DND-41 (cell line): ENCODE measurements at regions not wholly inside any gene's neighbourhood (a gene's known extent, or its start where the extent isn't known, plus 50 kb on each side); places are given as distances from the start of the nearest gene placed in this dataset.

Experiments
- ATAC-seq: fragments of 200-7000 bp; cut with Tn5 transposase; 3 replicates; pipeline ENCODE4 v1.9.1; 2021; ENCODE audit warnings: low read depth; ENCODE audit not compliant: insufficient read depth
- DNase-seq: peaks from one replicate; pipeline ENCODE4 v3.0.0-alpha.2; 2020
- H2AFZ ChIP-seq: 2 replicates; pipeline ENCODE4 v1.6.0; 2012; ENCODE audit warnings: low read depth, low read length
- H3K27ac ChIP-seq: 2 replicates; pipeline ENCODE4 v1.5.1; 2012; ENCODE audit warnings: low read length, inconsistent platforms
- H3K27me3 ChIP-seq: fragments of 200-600 bp; sonication (generic); 2 replicates; pipeline ENCODE4 v1.6.0; 2012; ENCODE audit warnings: low read length, mild to moderate bottlenecking, inconsistent platforms; ENCODE audit not compliant: insufficient read depth, poor library complexity
- H3K36me3 ChIP-seq: 2 replicates; pipeline ENCODE4 v1.5.1; 2012; ENCODE audit warnings: low read length, inconsistent platforms; ENCODE audit not compliant: insufficient read depth
- H3K4me1 ChIP-seq: 2 replicates; pipeline ENCODE4 v1.5.1; 2012; ENCODE audit warnings: mild to moderate bottlenecking, low read length; ENCODE audit not compliant: insufficient read depth
- H3K4me2 ChIP-seq: 2 replicates; pipeline ENCODE4 v1.6.0; 2012; ENCODE audit warnings: mild to moderate bottlenecking, moderate library complexity, low read length, inconsistent platforms; ENCODE audit not compliant: insufficient read depth
- H3K4me3 ChIP-seq, 2 experiments: fragments of 200-600 bp in 1 of 2; shearing (Covaris generic) in 1 of 2; 2 replicates each; pipeline ENCODE4 v1.5.1; 2012 to 2016; ENCODE audit warnings: inconsistent platforms in 2 of 2, low read length in 2 of 2, mild to moderate bottlenecking in 2 of 2, low read depth in 1 of 2, moderate library complexity in 1 of 2
- H3K79me2 ChIP-seq: 2 replicates; pipeline ENCODE4 v1.6.0; 2012; ENCODE audit warnings: low read length, inconsistent platforms; ENCODE audit not compliant: insufficient read depth
- H3K9ac ChIP-seq: 2 replicates; pipeline ENCODE4 v1.6.0; 2012; ENCODE audit warnings: low read depth, mild to moderate bottlenecking, inconsistent platforms, low read length, moderate library complexity
- H3K9me3 ChIP-seq: 2 replicates; pipeline ENCODE4 v1.5.1; 2012; ENCODE audit warnings: low read length, moderate library complexity, mild to moderate bottlenecking, inconsistent platforms; ENCODE audit not compliant: insufficient read depth, severe bottlenecking
- H4K20me1 ChIP-seq: 2 replicates; pipeline ENCODE4 v1.6.0; 2012; ENCODE audit warnings: low read length; ENCODE audit not compliant: insufficient read depth
- CTCF ChIP-seq: IDR thresholded peaks from 2 replicates; pipeline ENCODE4 v1.5.1; 2012; ENCODE audit warnings: borderline replicate concordance, low read length, moderate library complexity, mild to moderate bottlenecking; ENCODE audit not compliant: poor library complexity, severe bottlenecking; ENCODE audit errors: extremely low read depth
- EZH2 ChIP-seq: IDR thresholded peaks from 3 replicates; pipeline ENCODE4 v1.6.1; 2012; ENCODE audit warnings: borderline replicate concordance, low read depth, mild to moderate bottlenecking, moderate library complexity, low read length, inconsistent platforms; ENCODE audit not compliant: severe bottlenecking

DNA sequence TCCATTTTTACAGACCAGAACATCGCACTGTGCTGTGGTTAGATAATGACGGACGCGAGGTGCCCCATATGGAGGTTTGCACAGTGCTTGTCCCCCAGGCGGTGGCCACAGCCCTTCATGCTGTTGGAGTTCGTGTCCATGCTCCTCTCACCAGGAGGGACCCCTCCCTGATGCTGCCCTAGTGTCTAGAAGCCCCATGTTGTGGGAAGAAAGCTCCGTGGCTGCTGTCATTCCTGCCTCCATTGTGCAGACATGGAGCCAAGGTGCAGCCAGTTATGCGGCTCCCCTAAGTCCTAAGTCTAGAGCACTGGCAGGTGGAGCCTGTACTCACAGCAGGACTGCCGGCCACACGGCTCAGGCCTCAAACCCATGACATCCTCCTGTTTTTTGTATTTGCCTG is 464.9 kb downstream of the EIPR1 start:
- H3K36me3 ChIP-seq: no peaks in the 10 kb centered on the region
- no peak for ATAC-seq
- no peak overlapping the region for H2AFZ ChIP-seq
- no peaks in the 10 kb centered on the region for H3K27me3 ChIP-seq
- H3K79me2 ChIP-seq: no peaks in the 10 kb centered on the region
- TF ChIP-seq EZH2: no peak
- TF ChIP-seq CTCF: no peak
- no peaks in the 10 kb centered on the region for H3K9me3 ChIP-seq
- no peaks in the 10 kb centered on the region for H3K4me1 ChIP-seq
- H3K27ac ChIP-seq: no peak overlapping the region
- H3K9ac ChIP-seq: no peak overlapping the region
- no peaks in the 10 kb centered on the region for H4K20me1 ChIP-seq
- no peak overlapping the region for H3K4me3 ChIP-seq
- DNase-seq: no peak
- H3K4me2 ChIP-seq: no peak overlapping the region

GRCh38 chr2:2912293-2912692 is 465.3 kb downstream of the EIPR1 start:
- Histone ChIP-seq H4K20me1 (no peaks in the 10 kb centered on the region), H3K9ac (no peak overlapping the region), H3K27me3 (no peaks in the 10 kb centered on the region), H3K27ac (no peak overlapping the region), H2AFZ (no peak overlapping the region), H3K4me3 (no peak overlapping the region), H3K9me3 (no peaks in the 10 kb centered on the region), H3K4me2 (no peak overlapping the region), H3K36me3 (no peaks in the 10 kb centered on the region), H3K4me1 (no peaks in the 10 kb centered on the region), H3K79me2 (no peaks in the 10 kb centered on the region)
- no peak for TF ChIP-seq CTCF
- TF ChIP-seq EZH2: no peak
- ATAC-seq (no peak), DNase-seq (no peak)

DNA sequence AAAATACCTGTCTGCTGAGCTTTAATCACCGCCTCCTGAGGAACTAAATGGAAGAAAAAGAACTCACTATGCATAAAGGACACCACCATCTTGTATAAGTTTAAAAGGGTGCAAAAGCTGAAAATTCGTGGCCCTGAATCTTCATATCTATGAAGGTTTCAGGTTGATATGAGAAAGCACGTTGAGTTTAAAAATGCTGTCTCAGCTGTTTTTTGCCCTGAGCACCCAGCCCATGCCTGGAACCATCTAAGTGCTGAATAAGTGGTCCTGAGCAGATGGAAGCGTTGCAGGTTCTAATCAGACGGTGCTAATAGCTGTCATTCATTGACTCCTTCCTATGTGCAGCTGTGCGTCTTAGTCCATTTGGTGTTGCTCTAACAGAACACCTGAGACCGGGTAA is 467.4 kb downstream of the EIPR1 start:
- no peak overlapping the region for H3K9ac ChIP-seq
- DNase-seq: no peak
- no peaks in the 10 kb centered on the region for H3K79me2 ChIP-seq
- no peaks in the 10 kb centered on the region for H3K9me3 ChIP-seq
- no peaks in the 10 kb centered on the region for H3K4me1 ChIP-seq
- no peak overlapping the region for H3K4me3 ChIP-seq
- H3K36me3 ChIP-seq: no peaks in the 10 kb centered on the region
- H3K4me2 ChIP-seq: no peak overlapping the region
- no peaks in the 10 kb centered on the region for H4K20me1 ChIP-seq
- no peak overlapping the region for H3K27ac ChIP-seq
- no peak overlapping the region for H2AFZ ChIP-seq
- no peaks in the 10 kb centered on the region for H3K27me3 ChIP-seq
- TF ChIP-seq EZH2 (no peak), CTCF (no peak)
- no peak for ATAC-seq
